HG03460 (cell line): ENCODE measurements at regions not wholly inside any gene's neighbourhood (a gene's known extent, or its start where the extent isn't known, plus 50 kb on each side); places are given as distances from the start of the nearest gene placed in this dataset.

ENCODE experiments used
- ATAC-seq: cut with Tn5 transposase; IDR thresholded peaks from one replicate; pipeline ENCODE4 v1.9.1; 2021; ENCODE audit not compliant: unreplicated experiment

DNA sequence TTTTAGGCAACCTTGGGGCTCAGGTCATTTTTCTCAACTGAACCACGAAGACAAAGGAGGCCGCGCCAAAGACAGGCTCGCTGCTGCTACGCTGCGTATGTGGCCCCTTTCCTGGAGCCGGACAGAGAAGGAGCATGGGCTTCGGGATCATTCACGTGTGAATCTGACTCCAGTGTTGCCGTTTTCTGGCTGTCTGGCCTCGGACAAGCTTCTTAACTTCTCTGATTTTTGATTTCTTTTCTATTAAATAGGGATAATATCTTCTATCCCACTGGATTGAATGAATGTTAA, 50.8 kb upstream of the ZNF366 start:
- no peak for ATAC-seq

DNA sequence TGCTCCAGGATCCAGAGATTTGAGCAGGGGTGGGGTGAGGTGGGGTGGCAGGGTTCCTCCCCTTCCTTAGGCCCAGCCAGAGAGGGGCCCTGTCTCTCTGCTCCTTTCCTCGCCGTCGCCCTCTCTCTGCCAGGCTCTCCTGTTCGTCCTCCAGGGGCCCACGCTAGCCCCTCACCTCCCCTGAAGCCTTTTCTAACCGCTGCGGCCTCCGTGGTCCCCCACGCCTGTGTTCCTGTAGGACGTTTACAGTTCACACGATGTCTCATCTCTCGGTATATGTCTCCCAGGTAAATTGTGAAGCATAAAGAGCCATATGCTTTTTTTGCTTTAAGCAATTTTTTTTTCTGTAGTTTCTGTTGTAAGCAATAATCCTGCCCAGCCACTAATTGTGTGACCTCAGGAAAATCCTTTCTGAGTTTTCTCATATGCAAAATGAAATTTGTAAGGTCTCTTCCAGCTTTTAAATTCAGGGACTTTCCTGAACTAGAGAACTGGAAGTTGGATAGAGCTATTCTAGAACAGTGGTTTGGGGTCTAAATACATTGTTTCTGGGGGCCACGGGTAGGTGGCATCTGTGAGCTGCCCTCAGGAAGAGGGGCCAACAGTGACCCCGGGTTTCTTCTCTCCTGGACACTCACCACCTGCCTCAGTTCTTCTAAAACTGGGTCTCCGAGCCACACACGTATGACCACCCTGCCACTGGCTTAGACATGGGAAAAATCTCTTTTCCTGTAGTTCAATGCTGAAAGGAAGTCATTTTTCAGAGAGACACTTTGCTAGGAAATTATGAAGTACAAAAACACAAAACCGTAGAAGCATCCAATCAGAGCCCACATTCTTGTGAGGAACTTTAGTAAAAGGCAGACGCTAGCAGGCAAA, 50.2 kb upstream of the ZNF366 start:
- no peak for ATAC-seq
